B cell (primary cell): ENCODE measurements at regions not wholly inside any gene's neighbourhood (a gene's known extent, or its start where the extent isn't known, plus 50 kb on each side); places are given as distances from the start of the nearest gene placed in this dataset.

Experiments used
- EZH2 ChIP-seq: IDR thresholded peaks from 2 replicates; pipeline ENCODE4 v1.6.1; 2012; ENCODE audit warnings: borderline replicate concordance, low read depth, mild to moderate bottlenecking, moderate library complexity, low read length; ENCODE audit not compliant: insufficient read depth, poor library complexity, severe bottlenecking
- TF ChIP-seq, protein P1 (sequence below): fragments of 200-600 bp; IDR thresholded peaks from one replicate; pipeline ENCODE4 v1.8.0; 2022; ENCODE audit warnings: antibody characterized with exemption, mild to moderate bottlenecking

DNA sequence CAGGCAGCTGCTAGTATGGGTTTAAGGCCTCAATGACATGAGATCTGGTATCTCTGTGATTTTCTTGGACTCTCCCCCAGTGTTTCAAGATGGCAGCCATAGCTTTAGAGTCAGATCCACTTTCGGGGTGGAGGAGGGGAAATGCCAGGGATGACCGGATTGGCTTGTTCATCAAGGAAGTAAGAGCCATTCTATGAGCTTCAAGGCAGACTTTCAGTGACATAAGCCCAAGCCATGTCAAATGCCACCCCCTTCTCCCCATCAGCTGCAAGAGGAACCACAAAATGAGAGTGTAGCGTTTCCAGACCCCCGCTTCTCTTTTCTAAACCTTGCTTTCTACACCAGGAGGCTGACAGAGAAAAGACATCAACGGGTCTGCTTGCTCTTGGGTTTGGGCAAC is 271.8 kb downstream of the PSAT1 start:
- TF ChIP-seq, protein P1, sequence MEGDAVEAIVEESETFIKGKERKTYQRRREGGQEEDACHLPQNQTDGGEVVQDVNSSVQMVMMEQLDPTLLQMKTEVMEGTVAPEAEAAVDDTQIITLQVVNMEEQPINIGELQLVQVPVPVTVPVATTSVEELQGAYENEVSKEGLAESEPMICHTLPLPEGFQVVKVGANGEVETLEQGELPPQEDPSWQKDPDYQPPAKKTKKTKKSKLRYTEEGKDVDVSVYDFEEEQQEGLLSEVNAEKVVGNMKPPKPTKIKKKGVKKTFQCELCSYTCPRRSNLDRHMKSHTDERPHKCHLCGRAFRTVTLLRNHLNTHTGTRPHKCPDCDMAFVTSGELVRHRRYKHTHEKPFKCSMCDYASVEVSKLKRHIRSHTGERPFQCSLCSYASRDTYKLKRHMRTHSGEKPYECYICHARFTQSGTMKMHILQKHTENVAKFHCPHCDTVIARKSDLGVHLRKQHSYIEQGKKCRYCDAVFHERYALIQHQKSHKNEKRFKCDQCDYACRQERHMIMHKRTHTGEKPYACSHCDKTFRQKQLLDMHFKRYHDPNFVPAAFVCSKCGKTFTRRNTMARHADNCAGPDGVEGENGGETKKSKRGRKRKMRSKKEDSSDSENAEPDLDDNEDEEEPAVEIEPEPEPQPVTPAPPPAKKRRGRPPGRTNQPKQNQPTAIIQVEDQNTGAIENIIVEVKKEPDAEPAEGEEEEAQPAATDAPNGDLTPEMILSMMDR = no peak
- no peak for TF ChIP-seq EZH2
